ENCODE measurements at regions not wholly inside any gene's neighbourhood (a gene's known extent, or its start where the extent isn't known, plus 50 kb on each side); places are given as distances from the start of the nearest gene placed in this dataset.

DNA sequence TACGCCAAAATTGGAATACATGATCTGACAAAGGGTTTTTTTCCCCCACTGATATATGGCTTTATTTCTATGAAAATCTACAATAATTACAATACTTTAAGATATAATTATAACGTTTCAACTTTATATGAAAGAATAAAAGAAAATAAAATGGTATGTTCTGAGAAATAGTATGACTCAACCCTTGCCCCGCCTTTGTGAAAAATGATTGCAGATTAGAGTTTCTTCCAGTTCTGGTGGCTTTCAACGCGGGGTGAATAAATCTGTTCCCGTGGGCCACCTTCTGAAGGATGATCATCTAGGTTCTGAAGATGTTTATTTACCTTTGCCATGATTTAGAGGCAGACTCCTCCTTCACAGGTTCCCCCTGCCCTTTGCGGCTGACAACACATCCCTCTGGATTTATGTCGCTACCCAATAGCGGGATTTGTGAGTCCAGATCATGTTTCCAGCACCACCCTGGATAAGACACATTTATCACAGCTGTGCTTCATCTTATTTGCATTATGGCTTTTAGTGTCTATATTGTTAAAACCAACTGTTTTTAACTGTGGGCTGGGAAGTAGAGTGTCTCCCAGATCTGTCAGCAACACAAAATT lies 607.0 kb upstream of the KIRREL3 start:
- H3K79me2 ChIP-seq (replicated peaks; ENCODE audit: insufficient read depth, low read length) = no peaks in the 10 kb centered on the region
- H3K9me3 ChIP-seq (ENCODE audit: low read length) = no peaks in the 10 kb centered on the region
- no peak overlapping the region for H3K27ac ChIP-seq (ENCODE audit: low read length)
- no peaks in the 10 kb centered on the region for H4K20me1 ChIP-seq (ENCODE audit: insufficient read depth)
- TF ChIP-seq POLR2AphosphoS5 (IDR thresholded peaks at IDR 0.05) (no peak), MXI1 (conservative IDR thresholded peaks at IDR 0.05; ENCODE audit: poor library complexity, severe bottlenecking) (no peak), RAD21 (conservative IDR thresholded peaks at IDR 0.05) (no peak), SMC3 (conservative IDR thresholded peaks at IDR 0.05; ENCODE audit: poor library complexity) (no peak), REST (IDR thresholded peaks at IDR 0.05; ENCODE audit: borderline replicate concordance) (no peak), EP300 (conservative IDR thresholded peaks at IDR 0.05; ENCODE audit: poor library complexity, severe bottlenecking) (no peak), CTCF (IDR thresholded peaks at IDR 0.05; ENCODE audit: poor library complexity, severe bottlenecking) (no peak), EZH2 (IDR thresholded peaks at IDR 0.05; ENCODE audit: borderline replicate concordance, insufficient read depth, low read length, poor library complexity, severe bottlenecking) (no peak), TAF1 (IDR thresholded peaks at IDR 0.05; ENCODE audit: low read depth) (no peak)
- no peaks in the 10 kb centered on the region for H3K9me2 ChIP-seq (ENCODE audit: insufficient read depth, low read length)
- no peak overlapping the region for H3K4me3 ChIP-seq (ENCODE audit: low read length)
- no peak overlapping the region for H2AFZ ChIP-seq (ENCODE audit: low read depth, low read length)
- H3K27me3 ChIP-seq (ENCODE audit: insufficient read depth, low read depth, low read length) = no peaks in the 10 kb centered on the region
- H3K36me3 ChIP-seq (ENCODE audit: insufficient read depth, low read length) = no peaks in the 10 kb centered on the region
- no peak overlapping the region for H3K9ac ChIP-seq (ENCODE audit: low read length)
- no peaks in the 10 kb centered on the region for H3F3A ChIP-seq (ENCODE audit: insufficient read depth, low read length, poor library complexity, severe bottlenecking)
- no peak overlapping the region for H3K4me2 ChIP-seq (ENCODE audit: low read length)

DNA sequence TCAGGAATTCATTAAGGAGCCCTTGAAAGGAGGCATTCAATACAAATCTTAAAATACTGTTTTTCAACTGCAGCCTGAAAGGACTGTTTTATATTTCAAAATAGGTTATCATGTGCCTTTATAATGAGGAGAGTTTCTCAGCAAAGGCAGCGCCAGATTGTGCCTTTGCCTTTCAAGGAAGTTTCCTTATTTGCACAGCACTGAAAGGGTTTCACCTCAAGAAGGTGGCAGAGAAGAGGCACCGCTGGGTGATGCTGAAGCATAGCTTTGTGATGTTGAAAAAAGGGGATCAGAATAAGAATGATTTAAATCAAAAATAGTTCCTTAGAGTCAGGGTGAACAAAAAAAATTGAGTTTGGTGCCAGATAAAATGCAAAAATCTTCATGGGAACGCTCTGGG lies 601.0 kb upstream of the KIRREL3 start:
- Histone ChIP-seq H3K4me2 (ENCODE audit: low read length) (no peak overlapping the region), H3K9me2 (ENCODE audit: insufficient read depth, low read length) (no peaks in the 10 kb centered on the region), H3K27ac (ENCODE audit: low read length) (no peak overlapping the region), H3K4me3 (ENCODE audit: low read length) (no peak overlapping the region), H3K79me2 (replicated peaks; ENCODE audit: insufficient read depth, low read length) (no peaks in the 10 kb centered on the region), H3F3A (ENCODE audit: insufficient read depth, low read length, poor library complexity, severe bottlenecking) (no peaks in the 10 kb centered on the region), H4K20me1 (ENCODE audit: insufficient read depth) (no peaks in the 10 kb centered on the region), H3K9ac (ENCODE audit: low read length) (no peak overlapping the region), H3K27me3 (ENCODE audit: insufficient read depth, low read depth, low read length) (no peaks in the 10 kb centered on the region), H2AFZ (ENCODE audit: low read depth, low read length) (no peak overlapping the region), H3K36me3 (ENCODE audit: insufficient read depth, low read length) (no peaks in the 10 kb centered on the region), H3K9me3 (ENCODE audit: low read length) (no peaks in the 10 kb centered on the region)
- TF ChIP-seq EZH2 (IDR thresholded peaks at IDR 0.05; ENCODE audit: borderline replicate concordance, insufficient read depth, low read length, poor library complexity, severe bottlenecking) (no peak), EP300 (conservative IDR thresholded peaks at IDR 0.05; ENCODE audit: poor library complexity, severe bottlenecking) (no peak), CTCF (IDR thresholded peaks at IDR 0.05; ENCODE audit: poor library complexity, severe bottlenecking) (no peak), RAD21 (conservative IDR thresholded peaks at IDR 0.05) (no peak), POLR2AphosphoS5 (IDR thresholded peaks at IDR 0.05) (no peak), TAF1 (IDR thresholded peaks at IDR 0.05; ENCODE audit: low read depth) (no peak), REST (IDR thresholded peaks at IDR 0.05; ENCODE audit: borderline replicate concordance) (no peak), MXI1 (conservative IDR thresholded peaks at IDR 0.05; ENCODE audit: poor library complexity, severe bottlenecking) (no peak), SMC3 (conservative IDR thresholded peaks at IDR 0.05; ENCODE audit: poor library complexity) (no peak)
